ENCODE measurements at regions not wholly inside any gene's neighbourhood (a gene's known extent, or its start where the extent isn't known, plus 50 kb on each side); places are given as distances from the start of the nearest gene placed in this dataset.

DNA sequence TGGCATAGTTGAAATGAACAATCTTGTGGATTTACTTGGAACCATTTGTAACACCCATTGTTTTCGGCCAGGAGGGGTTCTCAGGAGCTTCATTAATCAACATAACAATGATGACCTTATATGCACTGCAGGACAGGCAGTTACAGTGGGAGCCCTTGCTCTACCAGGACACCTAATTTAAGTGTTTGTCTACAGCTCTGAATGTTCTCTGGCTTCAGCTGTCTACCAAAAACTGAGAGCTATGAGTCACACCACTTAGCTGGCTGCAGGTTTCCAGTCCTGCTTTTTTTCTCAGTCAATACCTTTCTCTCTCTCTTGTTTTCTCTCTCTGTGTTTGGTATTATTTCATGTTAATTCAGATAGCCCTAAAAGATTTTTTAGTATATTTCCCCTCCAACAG is 105.4 kb upstream of the MBNL2 start:
- H3K4me3 ChIP-seq (ENCODE audit: low read depth, low read length), result no peak overlapping the region
- TF ChIP-seq, protein P1, sequence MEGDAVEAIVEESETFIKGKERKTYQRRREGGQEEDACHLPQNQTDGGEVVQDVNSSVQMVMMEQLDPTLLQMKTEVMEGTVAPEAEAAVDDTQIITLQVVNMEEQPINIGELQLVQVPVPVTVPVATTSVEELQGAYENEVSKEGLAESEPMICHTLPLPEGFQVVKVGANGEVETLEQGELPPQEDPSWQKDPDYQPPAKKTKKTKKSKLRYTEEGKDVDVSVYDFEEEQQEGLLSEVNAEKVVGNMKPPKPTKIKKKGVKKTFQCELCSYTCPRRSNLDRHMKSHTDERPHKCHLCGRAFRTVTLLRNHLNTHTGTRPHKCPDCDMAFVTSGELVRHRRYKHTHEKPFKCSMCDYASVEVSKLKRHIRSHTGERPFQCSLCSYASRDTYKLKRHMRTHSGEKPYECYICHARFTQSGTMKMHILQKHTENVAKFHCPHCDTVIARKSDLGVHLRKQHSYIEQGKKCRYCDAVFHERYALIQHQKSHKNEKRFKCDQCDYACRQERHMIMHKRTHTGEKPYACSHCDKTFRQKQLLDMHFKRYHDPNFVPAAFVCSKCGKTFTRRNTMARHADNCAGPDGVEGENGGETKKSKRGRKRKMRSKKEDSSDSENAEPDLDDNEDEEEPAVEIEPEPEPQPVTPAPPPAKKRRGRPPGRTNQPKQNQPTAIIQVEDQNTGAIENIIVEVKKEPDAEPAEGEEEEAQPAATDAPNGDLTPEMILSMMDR (IDR thresholded peaks at IDR 0.05; ENCODE audit: low read depth, low read length, missing control alignments), result no peak
- DNase-seq (ENCODE audit: low read depth), result no peak

DNA sequence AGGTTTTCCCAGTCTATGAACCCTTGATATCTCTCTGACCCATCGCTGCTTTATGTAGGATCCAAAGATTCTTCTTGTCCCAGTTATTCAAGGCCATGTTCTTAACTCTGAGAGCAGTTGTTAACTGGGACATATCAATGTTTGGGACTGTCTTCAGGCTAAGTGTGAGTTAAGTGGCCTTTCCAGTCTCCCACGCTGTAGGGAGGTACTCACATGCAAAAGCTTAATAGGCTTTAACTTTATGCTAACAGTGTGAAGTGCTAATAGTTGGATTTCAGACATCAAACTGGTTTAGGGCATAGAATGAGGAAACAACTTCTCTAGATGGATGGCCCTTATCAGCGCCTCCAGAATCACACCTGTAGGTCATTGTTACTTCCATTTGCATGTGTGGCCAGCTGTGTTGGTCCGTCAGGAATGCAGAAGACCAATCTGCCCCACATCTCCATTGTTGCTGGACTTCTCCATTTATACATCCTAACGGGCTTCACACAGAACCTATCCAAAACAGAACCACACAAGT is 104.7 kb upstream of the MBNL2 start:
- no peak for DNase-seq (ENCODE audit: low read depth)
- no peak overlapping the region for H3K4me3 ChIP-seq (ENCODE audit: low read depth, low read length)
- TF ChIP-seq, protein P1 (IDR thresholded peaks at IDR 0.05; ENCODE audit: low read depth, low read length, missing control alignments), result no peak

DNA sequence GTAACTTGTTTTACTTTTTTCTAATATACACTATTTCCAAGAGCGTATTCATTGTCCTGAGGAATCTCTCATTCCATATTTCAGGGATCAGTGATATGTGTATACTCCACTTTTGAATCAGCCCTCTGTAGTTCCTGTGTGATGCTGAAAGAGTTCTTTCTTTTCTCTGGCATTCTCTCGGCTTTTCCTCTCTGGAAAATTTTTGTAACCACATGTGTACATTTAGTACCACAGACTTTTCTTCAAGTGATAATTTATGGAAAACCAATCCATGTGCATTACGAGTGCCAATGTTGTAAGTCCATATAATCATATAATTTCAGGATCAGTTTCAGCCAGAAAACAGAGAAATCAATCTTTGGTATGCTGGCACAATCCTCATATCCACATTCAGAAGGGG is 102.2 kb upstream of the MBNL2 start:
- H3K4me3 ChIP-seq (ENCODE audit: low read depth, low read length), result no peak overlapping the region
- no peak for DNase-seq (ENCODE audit: low read depth)
- TF ChIP-seq, protein P1 (IDR thresholded peaks at IDR 0.05; ENCODE audit: low read depth, low read length, missing control alignments), result no peak

DNA sequence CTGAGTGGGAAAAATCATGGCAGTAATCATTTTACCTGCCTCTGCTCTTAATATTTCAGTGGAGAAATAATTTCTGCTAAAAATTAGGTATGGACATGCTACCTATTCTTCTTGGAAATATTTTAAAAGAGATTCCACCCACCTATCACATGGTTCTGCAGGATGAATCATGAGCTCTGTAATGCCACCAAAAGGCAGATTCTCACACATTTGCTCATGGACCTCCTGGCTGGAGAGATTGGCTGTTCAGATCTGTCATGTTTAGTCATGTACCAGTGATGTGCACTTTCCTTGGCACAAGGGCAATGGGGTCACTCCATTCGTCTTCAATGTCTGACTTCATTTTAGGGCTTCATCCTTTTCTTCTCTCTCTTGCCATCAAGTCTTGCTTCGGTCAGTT is 101.8 kb upstream of the MBNL2 start:
- TF ChIP-seq, protein P1 (IDR thresholded peaks at IDR 0.05; ENCODE audit: low read depth, low read length, missing control alignments), result no peak
- no peak for DNase-seq (ENCODE audit: low read depth)
- H3K4me3 ChIP-seq (ENCODE audit: low read depth, low read length), result no peak overlapping the region

DNA sequence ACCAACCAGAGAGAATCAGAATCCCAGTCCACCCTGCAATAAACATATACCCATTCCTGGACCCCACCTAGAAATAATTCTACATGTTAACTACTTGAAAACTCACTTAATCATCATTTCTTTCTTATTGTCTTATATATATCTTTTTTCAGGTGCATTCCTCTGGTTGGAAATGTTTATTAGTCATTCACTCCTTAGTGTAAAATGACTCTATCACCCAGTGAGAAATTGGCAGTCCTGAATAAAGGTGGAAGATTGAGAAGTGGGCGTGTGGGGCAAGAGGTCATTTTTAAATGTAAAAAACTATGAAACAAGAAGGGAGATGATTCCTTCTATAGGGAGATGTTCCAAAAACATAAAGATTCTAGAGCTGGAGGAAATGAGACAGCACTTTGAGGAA is 101.2 kb upstream of the MBNL2 start:
- no peak for DNase-seq (ENCODE audit: low read depth)
- H3K4me3 ChIP-seq (ENCODE audit: low read depth, low read length), result no peak overlapping the region

DNA sequence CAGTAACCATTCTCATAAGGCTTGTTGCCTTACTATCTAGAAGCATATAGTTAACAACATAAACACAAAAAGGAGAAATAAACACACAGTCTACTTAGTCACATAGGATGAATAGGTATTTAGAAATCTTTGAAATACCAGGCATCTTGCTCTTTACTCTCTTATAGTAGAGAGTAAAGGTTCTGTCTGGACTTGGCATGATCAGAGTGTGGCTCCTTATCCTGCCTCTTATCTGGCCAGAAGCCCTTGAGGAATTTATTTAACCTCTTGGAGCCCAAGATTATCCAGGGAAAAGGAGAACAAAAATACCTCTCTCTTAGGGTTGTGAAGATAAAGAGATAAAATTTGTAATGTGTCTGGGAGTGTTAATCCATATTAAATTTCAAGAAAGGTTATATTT is 100.2 kb upstream of the MBNL2 start:
- H3K4me3 ChIP-seq (ENCODE audit: low read depth, low read length), result no peak overlapping the region
- no peak for DNase-seq (ENCODE audit: low read depth)
- TF ChIP-seq, protein P1 (IDR thresholded peaks at IDR 0.05; ENCODE audit: low read depth, low read length, missing control alignments), result no peak

More for the DNA sequence above, 101.2 kb upstream of the MBNL2 start:
- TF ChIP-seq, protein P1 (IDR thresholded peaks at IDR 0.05; ENCODE audit: low read depth, low read length, missing control alignments), result no peak

DNA sequence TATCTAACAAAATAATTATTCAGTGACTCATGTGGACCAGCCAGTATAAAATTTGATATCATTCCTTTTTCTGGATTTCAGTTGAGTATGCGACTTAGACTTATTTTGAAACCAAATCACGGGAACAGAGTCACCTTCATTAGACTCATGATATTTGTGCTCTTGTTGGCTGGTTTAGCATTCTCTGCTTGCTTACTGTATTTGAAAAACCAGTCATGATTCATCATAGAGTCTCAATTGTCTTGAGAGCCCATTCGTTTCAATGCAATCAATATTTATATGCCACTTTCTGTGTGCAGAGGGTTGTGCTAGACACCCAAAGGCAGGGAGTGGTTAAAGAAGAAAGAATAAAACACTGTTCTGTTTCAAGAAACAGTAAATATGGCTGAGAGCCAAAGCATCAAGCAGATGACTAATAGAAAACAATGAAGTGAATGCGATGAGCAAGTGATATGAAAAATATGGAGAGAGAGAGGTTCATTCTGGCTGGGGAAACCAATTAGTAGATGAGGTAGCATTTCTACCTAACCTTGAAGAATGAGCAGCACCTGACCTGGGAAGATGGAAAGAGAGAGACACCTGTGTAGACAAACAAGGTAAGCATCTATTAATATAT is 99.6 kb upstream of the MBNL2 start:
- H3K4me3 ChIP-seq (ENCODE audit: low read depth, low read length), result no peak overlapping the region
- DNase-seq (ENCODE audit: low read depth), result no peak
- TF ChIP-seq, protein P1 (IDR thresholded peaks at IDR 0.05; ENCODE audit: low read depth, low read length, missing control alignments), result no peak

Data from GM12864 (cell line).